ENCODE measurements at regions not wholly inside any gene's neighbourhood (a gene's known extent, or its start where the extent isn't known, plus 50 kb on each side); places are given as distances from the start of the nearest gene placed in this dataset.

- Histone ChIP-seq H4K8ac (ENCODE audit: extremely low read depth, insufficient read depth, low read length) (no peak overlapping the region), H2BK120ac (replicated peaks; ENCODE audit: low read depth, low read length) (no peak overlapping the region), H2BK5ac (ENCODE audit: low read depth, low read length) (no peak overlapping the region), H2BK20ac (ENCODE audit: low read length) (no peak overlapping the region), H3K56ac (replicated peaks; ENCODE audit: insufficient read length, low read depth, low read length) (no peak overlapping the region), H4K5ac (ENCODE audit: insufficient read length, low read depth, low read length) (no peak overlapping the region), H3K4me1 (replicated peaks in 1 of 4; ENCODE audit: control insufficient read depth in 3 of 4, insufficient read depth in 4 of 4, low read length in 3 of 4) (no peaks in the 10 kb centered on the region), H2AK5ac (ENCODE audit: low read depth, low read length) (no peak overlapping the region), H4K20me1 (replicated peaks in 1 of 2; ENCODE audit: control insufficient read depth in 1 of 2, insufficient read depth in 2 of 2, low read length in 2 of 2) (no peaks in the 10 kb centered on the region), H2BK12ac (ENCODE audit: low read depth, low read length) (peak overlapping the region; percentile 60; the same call in 1 of the 2 replicates), H3K23me2 (ENCODE audit: low read depth, low read length) (no peaks in the 10 kb centered on the region), H3K79me2 (ENCODE audit: control insufficient read depth in 1 of 2, insufficient read depth in 2 of 2, low read length in 2 of 2) (no peaks in the 10 kb centered on the region), H3K4me3 (ENCODE audit: extremely low read depth in 1 of 4, insufficient read depth in 2 of 4, low read depth in 3 of 4, low read length in 4 of 4) (no peak overlapping the region), H3K27me3 (replicated peaks in 1 of 4; ENCODE audit: control insufficient read depth in 3 of 4, extremely low read depth in 1 of 4, insufficient read depth in 3 of 4, low read length in 3 of 4) (no peaks in the 10 kb centered on the region), H3K18ac (ENCODE audit: extremely low read depth, low read length) (no peak overlapping the region), H3K9me3 (ENCODE audit: insufficient read depth in 2 of 2, low read depth in 1 of 2, low read length in 1 of 2) (no peaks in the 10 kb centered on the region), H3K23ac (ENCODE audit: insufficient read length) (no peak overlapping the region), H2AFZ (ENCODE audit: low read length) (0 out of 2 replicates have a peak overlapping the region, but pooled peaks have one; percentile 6), H3K14ac (ENCODE audit: insufficient read length) (no peak overlapping the region), H3K4ac (replicated peaks; ENCODE audit: insufficient read length, low read depth, low read length) (no peak overlapping the region), H2BK15ac (ENCODE audit: low read length) (no peak overlapping the region), H4K91ac (replicated peaks; ENCODE audit: insufficient read length, low read length) (no peak overlapping the region), H3K4me2 (ENCODE audit: insufficient read depth in 1 of 2, low read depth in 2 of 2, low read length in 2 of 2) (no peak overlapping the region), H3K9ac (replicated peaks in 1 of 4; ENCODE audit: extremely low read depth in 1 of 4, low read depth in 3 of 4, low read length in 3 of 4) (no peak overlapping the region), H3K27ac (ENCODE audit: low read depth, low read length) (no peak overlapping the region), H3K36me3 (ENCODE audit: control insufficient read depth in 2 of 4, insufficient read depth in 4 of 4, low read length in 3 of 4) (no peaks in the 10 kb centered on the region), H3K79me1 (ENCODE audit: low read depth, low read length) (no peaks in the 10 kb centered on the region)
- CTCF ChIA-PET (ENCODE audit: partially characterized antibody): no interaction called here
- POLR2A ChIA-PET (ENCODE audit: partially characterized antibody): no interaction called here
- DNase-seq (ENCODE audit: low read depth in 1 of 2, low spot score in 2 of 2) (no peak), FAIRE-seq (no peak)
- 66% methylated on average over 2 of the region's 2 CpGs; no CpG with 5 or more reads in 1 of the 2 experiments for WGBS, 2 experiments (ENCODE audit: extremely low coverage in 1 of 2, insufficient coverage in 1 of 2, insufficient read length in 1 of 2, insufficient replicate concordance in 2 of 2, low coverage in 1 of 2, low lambda C conversion rate in 2 of 2, missing lambda C conversion rate in 1 of 2)
- TF ChIP-seq SAP30 (IDR thresholded peaks at IDR 0.05; ENCODE audit: insufficient read depth, insufficient replicate concordance, low read length): no peak
These were observed 58.6 kb upstream of the MEF2C start for GRCh38 chr5:88941581-88941980.
